ENCODE measurements at regions not wholly inside any gene's neighbourhood (a gene's known extent, or its start where the extent isn't known, plus 50 kb on each side); places are given as distances from the start of the nearest gene placed in this dataset.

DNA sequence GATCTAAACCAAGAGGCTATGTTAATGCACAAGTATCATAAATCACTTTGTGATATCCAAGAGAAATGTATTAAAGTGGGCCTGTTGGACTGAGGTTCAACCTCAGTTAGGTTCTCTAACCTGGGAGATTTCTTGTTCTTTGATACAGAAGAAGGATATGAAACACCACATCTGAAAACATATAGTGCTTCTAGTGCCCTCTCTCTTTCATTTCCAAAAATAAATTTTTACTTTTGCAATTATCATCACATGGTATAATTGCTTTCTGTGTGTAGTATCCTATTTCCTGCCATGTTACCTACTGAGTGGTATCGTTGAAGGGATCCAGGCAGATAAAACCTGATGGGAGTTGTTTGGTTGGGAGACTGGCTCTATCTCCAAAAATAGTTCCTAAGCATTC, 264.9 kb downstream of the CCER1 start:
- no peak for TF ChIP-seq POLR2A (IDR thresholded peaks at IDR 0.05)
- TF ChIP-seq, protein P1, sequence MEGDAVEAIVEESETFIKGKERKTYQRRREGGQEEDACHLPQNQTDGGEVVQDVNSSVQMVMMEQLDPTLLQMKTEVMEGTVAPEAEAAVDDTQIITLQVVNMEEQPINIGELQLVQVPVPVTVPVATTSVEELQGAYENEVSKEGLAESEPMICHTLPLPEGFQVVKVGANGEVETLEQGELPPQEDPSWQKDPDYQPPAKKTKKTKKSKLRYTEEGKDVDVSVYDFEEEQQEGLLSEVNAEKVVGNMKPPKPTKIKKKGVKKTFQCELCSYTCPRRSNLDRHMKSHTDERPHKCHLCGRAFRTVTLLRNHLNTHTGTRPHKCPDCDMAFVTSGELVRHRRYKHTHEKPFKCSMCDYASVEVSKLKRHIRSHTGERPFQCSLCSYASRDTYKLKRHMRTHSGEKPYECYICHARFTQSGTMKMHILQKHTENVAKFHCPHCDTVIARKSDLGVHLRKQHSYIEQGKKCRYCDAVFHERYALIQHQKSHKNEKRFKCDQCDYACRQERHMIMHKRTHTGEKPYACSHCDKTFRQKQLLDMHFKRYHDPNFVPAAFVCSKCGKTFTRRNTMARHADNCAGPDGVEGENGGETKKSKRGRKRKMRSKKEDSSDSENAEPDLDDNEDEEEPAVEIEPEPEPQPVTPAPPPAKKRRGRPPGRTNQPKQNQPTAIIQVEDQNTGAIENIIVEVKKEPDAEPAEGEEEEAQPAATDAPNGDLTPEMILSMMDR (IDR thresholded peaks at IDR 0.05): no peak
- no peak for TF ChIP-seq POLR2AphosphoS5 (IDR thresholded peaks at IDR 0.05)
- TF ChIP-seq EP300 (IDR thresholded peaks at IDR 0.05): no peak

Data from stomach (tissue), 4 donors.